HepG2 (cell line): ENCODE measurements at regions not wholly inside any gene's neighbourhood (a gene's known extent, or its start where the extent isn't known, plus 50 kb on each side); places are given as distances from the start of the nearest gene placed in this dataset.

Experiments
- ATAC-seq: fragments of 200-7000 bp; cut with Tn5 transposase; 3 replicates; pipeline ENCODE4 v1.9.1; 2020; ENCODE audit warnings: mild to moderate bottlenecking, moderate library complexity
- BruUV-seq: library from RNA; stranded (reverse); fragments of 400-500 nt; replicated peaks from 2 replicates; lab custom pipeline; 2021; lab: Mats Ljungman, UMichigan
- CTCF ChIA-PET: fragments of 300-600 bp; formaldehyde crosslinking; extraction: SDS; loops from one replicate; lab custom pipeline; 2021; ENCODE audit warnings: low total read pairs, inconsistent platforms, low intra/inter-chr PET ratio; lab: Yijun Ruan, JAX
- POLR2A ChIA-PET: fragments of 350-600 bp; sonication (Branson Sonifier 250); formaldehyde crosslinking; loops from one replicate; lab custom pipeline; 2020; ENCODE audit warnings: antibody characterized with exemption, inconsistent platforms; lab: Yijun Ruan, JAX
- DNase-seq: peaks from one replicate; pipeline ENCODE4 v3.0.0-alpha.2; 2015; ENCODE audit warnings: low spot score
- FAIRE-seq: peaks from 3 replicates; lab custom pipeline; 2011; peaks lifted over from hg19 to GRCh38; lab: Jason Lieb, UNC
- H2AFZ ChIP-seq: one replicate; pipeline ENCODE4 v1.6.1; 2011; ENCODE audit warnings: low read length, inconsistent platforms
- H3K27ac ChIP-seq: fragments of 300-600 bp; 3 replicates; pipeline ENCODE4 v1.8.0; 2011; ENCODE audit warnings: mixed run types, mild to moderate bottlenecking, mixed read lengths, low read length, inconsistent platforms; ENCODE audit not compliant: insufficient read depth; ENCODE audit errors: extremely low read length
- H3K27me3 ChIP-seq, 2 experiments: fragments of 200-600 bp in 1 of 2; 2 replicates in 1 of 2; 3 replicates in 1 of 2; pipeline versions ENCODE4 v1.6.0 to v1.8.0; 2011; ENCODE audit warnings: low read length in 2 of 2, mild to moderate bottlenecking in 2 of 2, moderate library complexity in 2 of 2, inconsistent platforms in 1 of 2; ENCODE audit not compliant: insufficient read depth in 2 of 2, control insufficient read depth in 1 of 2
- H3K36me3 ChIP-seq, 2 experiments: fragments of 200-600 bp in 1 of 2; replicated peaks in 1 of 2; 2 replicates in 1 of 2; 3 replicates in 1 of 2; pipeline versions ENCODE4 v1.5.1 to v1.8.0; 2011; ENCODE audit warnings: low read length in 2 of 2, inconsistent platforms in 1 of 2; ENCODE audit not compliant: insufficient read depth in 2 of 2, control insufficient read depth in 1 of 2
- H3K4me1 ChIP-seq: 2 replicates; pipeline ENCODE4 v1.5.1; 2012; ENCODE audit warnings: low read length, inconsistent platforms; ENCODE audit not compliant: insufficient read depth
- H3K4me2 ChIP-seq: 2 replicates; pipeline ENCODE4 v1.6.0; 2011; ENCODE audit warnings: low read depth, low read length, inconsistent platforms
- H3K4me3 ChIP-seq, 3 experiments: fragments of 200-600 bp in 1 of 3; sonication (generic), shearing (Covaris generic) in 1 of 3; replicated peaks in 1 of 3; 2 replicates each; pipeline ENCODE4 v1.5.1; 2011 to 2016; ENCODE audit warnings: low read length in 3 of 3, inconsistent platforms in 2 of 3, low read depth in 2 of 3, mild to moderate bottlenecking in 2 of 3, control low read depth in 1 of 3, mixed read lengths in 1 of 3; ENCODE audit not compliant: insufficient read depth in 1 of 3
- H3K79me2 ChIP-seq: one replicate; pipeline ENCODE4 v1.6.1; 2011; ENCODE audit warnings: low read length, inconsistent platforms; ENCODE audit not compliant: insufficient read depth
- H3K9ac ChIP-seq: 2 replicates; pipeline ENCODE4 v1.6.0; 2011; ENCODE audit warnings: mild to moderate bottlenecking, low read depth, low read length, inconsistent platforms; ENCODE audit not compliant: insufficient read depth
- H3K9me3 ChIP-seq: 2 replicates; pipeline ENCODE4 v1.5.1; 2012; ENCODE audit warnings: mild to moderate bottlenecking, low read length
- H4K20me1 ChIP-seq: 2 replicates; pipeline ENCODE4 v1.6.0; 2011; ENCODE audit warnings: inconsistent platforms, mild to moderate bottlenecking, low read length, moderate library complexity; ENCODE audit not compliant: insufficient read depth
- EP300 ChIP-seq, 3 experiments: sonication (generic) in 1 of 3; formaldehyde crosslinking in 1 of 3; IDR thresholded peaks; 2 replicates each; pipeline versions ENCODE4 v1.5.1 to v1.6.1; 2011 to 2020; ENCODE audit warnings: low read depth in 2 of 3, low read length in 2 of 3, borderline replicate concordance in 1 of 3, improper control_type of control experiment in 1 of 3, mild to moderate bottlenecking in 1 of 3, missing genetic modification reagents in 1 of 3, moderate library complexity in 1 of 3
- HNRNPH1 ChIP-seq: fragments of 200-400 bp; formaldehyde crosslinking; optimal IDR thresholded peaks from 2 replicates; pipeline ENCODE3; 2017; ENCODE audit warnings: mild to moderate bottlenecking, low read depth, low read length
- JUNB ChIP-seq: sonication (generic); formaldehyde crosslinking; IDR thresholded peaks from 2 replicates; pipeline ENCODE4 v1.8.0; 2022; ENCODE audit warnings: missing genetic modification reagents, mild to moderate bottlenecking, borderline replicate concordance
- NPAS2 ChIP-seq: sonication (generic); formaldehyde crosslinking; IDR thresholded peaks from 2 replicates; pipeline ENCODE4 v1.8.0; 2022; ENCODE audit warnings: mild to moderate bottlenecking, missing genetic modification reagents, borderline replicate concordance
- PAX8 ChIP-seq: sonication (generic); formaldehyde crosslinking; IDR thresholded peaks from 2 replicates; pipeline ENCODE4 v1.8.0; 2022; ENCODE audit warnings: mild to moderate bottlenecking, missing genetic modification reagents, borderline replicate concordance
- TFDP1 ChIP-seq: IDR thresholded peaks from 2 replicates; pipeline ENCODE4 v1.6.1; 2016; ENCODE audit warnings: missing compliant biosample characterization, missing genetic modification reagents, borderline replicate concordance
- ZC3H4 ChIP-seq: sonication (generic); formaldehyde crosslinking; IDR thresholded peaks from 2 replicates; pipeline ENCODE4 v1.4.0; 2020; ENCODE audit warnings: missing genetic modification reagents, borderline replicate concordance
- ZNF207 ChIP-seq: fragments of 450-650 bp; IDR thresholded peaks from 2 replicates; pipeline ENCODE4 v1.6.1; 2016; ENCODE audit warnings: antibody characterized with exemption, borderline replicate concordance
- ZNF615 ChIP-seq: sonication (generic); formaldehyde crosslinking; IDR thresholded peaks from 2 replicates; pipeline ENCODE4 v1.5.0; 2020; ENCODE audit warnings: mild to moderate bottlenecking, missing genetic modification reagents, borderline replicate concordance
- WGBS: methylation state at CpG from one replicate; pipeline ENCODE4 v1.1.6; 2017; ENCODE audit warnings: low lambda C conversion rate; 5-methylcytosine and 5-hydroxymethylcytosine counted together
- in situ Hi-C: cut with HindIII; loops from 2 replicates; pipeline ENCODE4 v1.10.0; 2017; ENCODE audit warnings: low pct_unique_long_range_greater_than_20kb; ENCODE audit not compliant: extremely low pct_ligation_motif_present
- intact Hi-C: fragments of 100-400 bp; cut with micrococcal nuclease; formaldehyde crosslinking; loops from one replicate; pipeline ENCODE4 v1.10.0; 2022; ENCODE audit not compliant: unreplicated experiment
- TF ChIP-seq, protein P1 (sequence below): sonication (generic); formaldehyde crosslinking; IDR thresholded peaks from 2 replicates; pipeline ENCODE4 v1.4.0; 2020; ENCODE audit warnings: missing genetic modification reagents, borderline replicate concordance
- TF ChIP-seq, protein P2 (sequence below): sonication (generic); formaldehyde crosslinking; IDR thresholded peaks from 2 replicates; pipeline ENCODE4 v1.5.0; 2020; ENCODE audit warnings: mild to moderate bottlenecking, missing genetic modification reagents

DNA sequence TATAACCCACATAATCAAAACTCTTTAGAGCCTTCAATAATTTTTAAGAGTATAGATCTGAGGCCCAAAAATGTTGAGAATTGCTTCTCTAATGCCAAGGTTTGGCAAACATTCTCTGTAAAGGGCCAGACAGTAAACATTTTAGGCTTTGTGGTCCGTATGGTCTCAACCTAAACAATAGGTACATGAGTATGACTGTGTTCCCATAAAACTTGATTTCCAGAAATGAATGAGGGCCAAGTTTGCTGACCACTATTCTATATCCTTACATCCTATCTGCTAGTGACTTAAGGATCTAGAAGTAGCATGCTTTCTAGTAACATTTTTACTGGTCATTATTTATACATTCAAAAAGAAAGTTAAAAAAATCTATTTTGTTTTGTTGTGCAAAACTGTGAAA, 58.9 kb downstream of the MPP7 start:
- no peaks in the 10 kb centered on the region for H3K36me3 ChIP-seq
- H3K4me1 ChIP-seq: peaks cover 27% of the 10 kb centered on the region
- H3K79me2 ChIP-seq: peaks cover 2% of the 10 kb centered on the region
- no peaks in the 10 kb centered on the region for H4K20me1 ChIP-seq
- H3K4me2 ChIP-seq: no peak overlapping the region
- no peak overlapping the region for H3K9ac ChIP-seq
- no peak overlapping the region for H2AFZ ChIP-seq
- intact Hi-C loops: loop anchor here (2.0 kb wide), 2 partner anchors 461 to 685 kb away; no protein-coding TSS in a partner anchor
- no peak overlapping the region for H3K4me3 ChIP-seq
- FAIRE-seq (no peak), DNase-seq (no peak), ATAC-seq (no peak)
- WGBS: 83% methylated on average over 1 of the region's 1 CpG
- in situ Hi-C loops: loop anchor here (25.0 kb wide), 1 partner anchor 682 kb away; no protein-coding TSS in a partner anchor
- H3K27ac ChIP-seq: no peak overlapping the region
- no peaks in the 10 kb centered on the region for H3K9me3 ChIP-seq
- no peaks in the 10 kb centered on the region for H3K27me3 ChIP-seq
- BruUV-seq: no TSS peak
- ChIA-PET POLR2A (no interaction called here), CTCF (no interaction called here)
- TF ChIP-seq TFDP1 (no peak), JUNB (CRISPR knock-in tag) (no peak), ZC3H4 (CRISPR knock-in tag) (no peak), EP300 (IDR thresholded peaks at IDR 0.05; ENCODE audit: low read depth in 2 of 2, low read length in 2 of 2) (no peak), EP300 (CRISPR knock-in tag; IDR thresholded peaks at IDR 0.05; ENCODE audit: borderline replicate concordance) (no peak), ZNF615 (no peak), ZNF207 (no peak), NPAS2 (CRISPR knock-in tag) (no peak), HNRNPH1 (no peak), PAX8 (CRISPR knock-in tag) (no peak)
- TF ChIP-seq, protein P1, sequence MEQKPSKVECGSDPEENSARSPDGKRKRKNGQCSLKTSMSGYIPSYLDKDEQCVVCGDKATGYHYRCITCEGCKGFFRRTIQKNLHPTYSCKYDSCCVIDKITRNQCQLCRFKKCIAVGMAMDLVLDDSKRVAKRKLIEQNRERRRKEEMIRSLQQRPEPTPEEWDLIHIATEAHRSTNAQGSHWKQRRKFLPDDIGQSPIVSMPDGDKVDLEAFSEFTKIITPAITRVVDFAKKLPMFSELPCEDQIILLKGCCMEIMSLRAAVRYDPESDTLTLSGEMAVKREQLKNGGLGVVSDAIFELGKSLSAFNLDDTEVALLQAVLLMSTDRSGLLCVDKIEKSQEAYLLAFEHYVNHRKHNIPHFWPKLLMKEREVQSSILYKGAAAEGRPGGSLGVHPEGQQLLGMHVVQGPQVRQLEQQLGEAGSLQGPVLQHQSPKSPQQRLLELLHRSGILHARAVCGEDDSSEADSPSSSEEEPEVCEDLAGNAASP (CRISPR knock-in tag): no peak
- TF ChIP-seq, protein P2, sequence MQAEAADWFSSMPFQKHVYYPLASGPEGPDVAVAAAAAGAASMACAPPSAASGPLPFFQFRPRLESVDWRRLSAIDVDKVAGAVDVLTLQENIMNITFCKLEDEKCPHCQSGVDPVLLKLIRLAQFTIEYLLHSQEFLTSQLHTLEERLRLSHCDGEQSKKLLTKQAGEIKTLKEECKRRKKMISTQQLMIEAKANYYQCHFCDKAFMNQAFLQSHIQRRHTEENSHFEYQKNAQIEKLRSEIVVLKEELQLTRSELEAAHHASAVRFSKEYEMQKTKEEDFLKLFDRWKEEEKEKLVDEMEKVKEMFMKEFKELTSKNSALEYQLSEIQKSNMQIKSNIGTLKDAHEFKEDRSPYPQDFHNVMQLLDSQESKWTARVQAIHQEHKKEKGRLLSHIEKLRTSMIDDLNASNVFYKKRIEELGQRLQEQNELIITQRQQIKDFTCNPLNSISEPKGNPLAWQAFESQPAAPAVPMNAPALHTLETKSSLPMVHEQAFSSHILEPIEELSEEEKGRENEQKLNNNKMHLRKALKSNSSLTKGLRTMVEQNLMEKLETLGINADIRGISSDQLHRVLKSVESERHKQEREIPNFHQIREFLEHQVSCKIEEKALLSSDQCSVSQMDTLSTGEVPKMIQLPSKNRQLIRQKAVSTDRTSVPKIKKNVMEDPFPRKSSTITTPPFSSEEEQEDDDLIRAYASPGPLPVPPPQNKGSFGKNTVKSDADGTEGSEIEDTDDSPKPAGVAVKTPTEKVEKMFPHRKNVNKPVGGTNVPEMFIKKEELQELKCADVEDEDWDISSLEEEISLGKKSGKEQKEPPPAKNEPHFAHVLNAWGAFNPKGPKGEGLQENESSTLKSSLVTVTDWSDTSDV (CRISPR knock-in tag): no peak
